Activated T-helper 1 cell treated with Interleukin-2 at 50 U/mL for 16 hours (primary cell): ENCODE measurements at regions not wholly inside any gene's neighbourhood (a gene's known extent, or its start where the extent isn't known, plus 50 kb on each side); places are given as distances from the start of the nearest gene placed in this dataset.
"Not testable (repeated sequence)": the region's sequence is repeated elsewhere in the genome, so short reads cannot be mapped to it uniquely, and the experiment has no call there.

Experiments
- DNase-seq: peaks from one replicate; pipeline ENCODE4 v3.0.0-alpha.2; 2020; ENCODE audit warnings: low read depth

- DNase-seq = no peak
Observed at GRCh38 chrX:40950546-40950945, 134.7 kb upstream of the USP9X start.

DNA sequence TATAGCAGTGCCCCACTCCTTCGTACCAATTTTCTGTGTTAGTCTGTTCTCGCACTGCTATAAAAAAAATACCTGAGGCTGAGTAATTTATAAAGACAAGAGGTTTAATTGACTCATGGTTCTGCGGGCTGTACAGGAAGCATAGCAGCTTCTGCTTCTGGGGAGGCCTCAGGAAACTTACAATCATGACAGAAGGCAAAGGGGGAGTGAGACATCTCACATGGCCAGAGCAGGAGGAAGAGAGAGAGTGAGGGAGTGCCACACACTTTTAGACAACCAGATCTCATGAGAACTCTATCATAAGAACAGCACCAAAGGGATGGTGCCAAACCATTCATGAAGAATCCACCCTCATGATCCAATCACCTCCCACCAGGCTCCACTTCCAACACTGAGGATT is 133.8 kb upstream of the USP9X start:
- not testable (repeated sequence) for DNase-seq

- DNase-seq = no peak
Observed at GRCh38 chrX:40952855-40953254, 132.4 kb upstream of the USP9X start.

- DNase-seq = no peak
Observed at GRCh38 chrX:40953369-40953768, 131.9 kb upstream of the USP9X start.

- no peak for DNase-seq
Observed at GRCh38 chrX:40960041-40960440, 125.2 kb upstream of the USP9X start.

DNA sequence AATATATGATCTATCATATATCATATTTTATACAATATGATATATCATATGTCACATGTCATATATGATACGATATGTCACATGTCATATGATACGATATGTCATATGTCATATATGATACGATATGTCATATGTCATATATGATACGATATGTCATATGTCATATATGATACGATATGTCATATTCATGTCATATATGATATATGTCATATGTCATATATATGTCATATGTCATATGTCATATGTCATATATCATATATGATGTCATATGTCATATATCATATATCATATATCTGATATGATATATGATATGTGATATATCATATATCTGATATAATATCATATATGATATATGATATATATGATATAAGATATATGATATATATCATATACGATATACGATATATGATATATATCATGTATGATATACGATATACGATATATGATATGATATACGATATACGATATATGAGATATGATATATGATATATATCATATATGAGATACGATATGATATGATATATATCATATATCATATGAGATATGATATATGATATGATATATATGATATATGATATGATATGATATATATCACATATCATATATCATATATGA is 122.3 kb upstream of the USP9X start:
- no peak for DNase-seq

DNA sequence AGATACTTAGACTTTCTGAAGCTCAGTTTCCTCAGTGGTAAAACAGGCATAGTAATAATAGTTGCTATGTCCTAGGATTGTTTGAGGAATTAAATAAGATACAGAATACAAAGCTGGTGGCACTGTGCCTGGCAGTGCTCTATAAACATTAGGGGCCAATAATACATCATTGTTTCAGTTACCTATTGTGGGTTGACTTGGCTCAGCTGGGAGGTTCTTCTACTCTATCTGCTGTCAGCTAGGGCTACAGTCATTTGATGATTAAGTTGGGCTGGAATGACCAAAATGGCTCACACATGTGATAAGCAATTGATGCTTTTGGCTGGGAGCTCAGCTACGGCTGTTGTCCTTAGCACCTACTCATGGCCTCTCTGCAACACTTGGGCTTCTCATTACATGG is 121.2 kb upstream of the USP9X start:
- DNase-seq = no peak

DNA sequence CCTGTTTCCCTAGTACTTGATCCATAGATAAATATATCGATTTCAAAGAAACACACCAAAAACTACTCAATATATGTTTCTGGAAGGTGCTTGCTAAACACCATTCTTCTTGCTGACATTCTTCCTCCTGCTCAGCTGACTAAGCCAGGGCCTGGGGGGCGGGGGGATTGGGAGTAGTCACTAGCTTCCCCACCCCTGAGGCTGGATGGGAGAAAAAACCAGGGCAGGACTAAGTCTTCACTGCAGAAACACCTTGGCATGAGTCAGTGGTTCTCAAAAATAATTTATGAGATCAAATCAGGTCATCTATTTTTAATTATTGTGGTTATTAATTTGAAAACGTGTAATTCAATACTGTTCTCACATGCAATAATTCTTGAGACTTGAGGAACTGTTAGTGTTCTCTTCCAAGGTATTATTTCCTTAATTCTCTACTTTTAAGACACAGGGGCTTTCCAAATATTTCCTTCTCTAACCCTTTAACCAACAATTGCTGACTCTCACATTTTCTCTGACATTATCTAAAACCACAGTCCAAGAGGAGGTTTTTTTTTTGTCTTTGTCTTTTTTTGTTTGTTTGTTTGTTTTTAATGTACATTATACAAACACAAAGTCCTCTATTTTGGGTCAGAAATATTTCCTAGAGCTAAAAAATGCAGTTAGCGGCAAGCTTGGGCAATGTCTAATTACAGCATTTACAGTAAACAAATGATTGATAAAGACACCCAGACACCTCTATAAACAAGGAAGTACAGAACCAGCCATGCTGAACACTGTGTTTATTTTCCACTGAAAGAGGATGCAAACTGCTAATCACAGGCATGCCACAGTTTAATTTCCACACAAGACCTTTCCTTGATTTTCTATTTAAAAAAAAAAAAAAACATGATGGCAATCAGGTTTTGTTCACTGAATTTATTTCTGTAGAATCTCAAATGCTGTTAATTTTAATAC is 120.3 kb upstream of the USP9X start:
- DNase-seq = no peak

DNA sequence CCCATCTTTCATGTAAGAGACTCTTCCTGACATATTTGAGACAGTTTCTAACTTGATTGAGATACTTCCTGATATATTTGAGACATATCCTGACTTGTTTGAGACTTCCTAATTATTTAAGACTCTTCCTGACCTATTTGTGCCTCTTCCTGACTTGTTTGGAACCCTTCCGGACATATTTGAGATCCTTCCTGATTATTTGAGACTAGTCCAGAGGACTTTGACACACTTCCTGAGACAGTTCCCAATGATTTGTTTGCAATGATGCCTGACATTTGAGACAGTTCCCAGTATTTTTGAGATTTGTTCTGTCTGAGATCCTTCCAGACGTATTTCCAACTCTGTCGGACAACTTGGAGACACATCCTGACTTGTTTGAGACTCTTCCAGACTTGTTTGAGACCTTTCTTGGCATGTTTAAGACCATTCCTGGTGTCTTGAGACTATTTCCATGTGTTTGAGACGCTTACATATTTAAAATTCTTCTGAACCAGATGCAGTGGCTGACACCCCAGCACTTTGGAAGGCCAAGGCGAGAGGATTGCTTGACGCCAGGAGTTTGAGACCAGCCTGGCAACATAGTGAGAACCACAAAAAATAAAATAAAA is 118.9 kb upstream of the USP9X start:
- no peak for DNase-seq

- DNase-seq = no peak
Observed at GRCh38 chrX:40968180-40968579, 117.1 kb upstream of the USP9X start.

DNA sequence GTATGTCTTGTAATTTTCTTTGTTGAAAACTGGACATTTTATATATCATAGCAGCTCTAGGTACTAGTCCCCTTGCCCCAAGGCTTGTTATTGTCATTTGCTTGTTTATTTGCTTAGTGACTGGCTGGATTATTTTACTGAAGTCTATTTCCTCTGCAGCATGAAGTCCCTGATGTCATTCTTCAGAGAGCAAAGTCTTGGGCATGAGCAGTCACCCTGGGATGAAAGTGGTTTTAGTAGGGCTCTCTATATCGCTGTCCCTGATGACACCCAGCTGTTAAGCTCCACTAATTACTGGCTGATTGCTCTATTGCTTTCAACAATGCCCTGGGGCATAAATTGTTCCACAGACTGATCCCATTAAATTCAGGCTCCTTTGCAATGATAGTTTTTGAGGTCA is 113.5 kb upstream of the USP9X start:
- no peak for DNase-seq

- no peak for DNase-seq
Observed at GRCh38 chrX:40973619-40974018, 111.6 kb upstream of the USP9X start.

- DNase-seq = no peak
Observed at GRCh38 chrX:40975951-40976350, 109.3 kb upstream of the USP9X start.

DNA sequence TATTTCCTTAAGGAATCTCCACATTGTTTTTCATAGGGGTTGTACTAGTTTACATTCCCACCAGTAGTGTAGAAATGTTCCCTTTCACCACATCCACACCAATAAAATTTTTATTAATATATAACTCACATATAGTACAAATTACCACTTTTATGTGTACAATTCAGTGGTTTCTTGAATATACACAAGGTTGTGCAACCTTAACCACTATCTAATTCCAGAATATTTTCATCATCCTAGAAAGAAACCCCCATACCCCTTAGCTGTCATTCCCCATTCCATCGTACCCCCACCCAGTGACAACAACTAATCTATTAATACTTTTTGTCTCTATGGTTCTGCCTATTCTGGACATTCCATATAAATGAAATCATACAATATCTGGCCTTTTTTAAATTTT is 108.3 kb upstream of the USP9X start:
- DNase-seq = no peak

DNA sequence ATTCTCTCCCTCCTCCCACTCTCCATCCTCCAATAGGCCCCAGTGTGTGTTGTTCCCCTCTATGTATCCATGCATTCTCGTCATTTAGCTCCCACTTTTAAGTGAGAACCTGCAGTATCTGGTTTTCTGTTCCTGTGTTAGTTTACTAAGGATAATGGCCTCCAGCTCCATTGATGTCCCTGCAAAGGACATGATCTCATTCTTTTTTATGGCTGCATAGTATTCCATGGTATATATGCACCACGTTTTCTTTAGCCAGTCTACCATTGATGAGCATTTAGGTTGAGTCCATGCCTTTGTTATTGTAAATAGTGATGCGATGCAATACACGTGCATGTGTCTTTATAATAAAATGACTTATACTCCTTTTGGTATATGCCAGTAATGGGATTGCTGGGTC is 100.3 kb upstream of the USP9X start:
- no peak for DNase-seq

DNA sequence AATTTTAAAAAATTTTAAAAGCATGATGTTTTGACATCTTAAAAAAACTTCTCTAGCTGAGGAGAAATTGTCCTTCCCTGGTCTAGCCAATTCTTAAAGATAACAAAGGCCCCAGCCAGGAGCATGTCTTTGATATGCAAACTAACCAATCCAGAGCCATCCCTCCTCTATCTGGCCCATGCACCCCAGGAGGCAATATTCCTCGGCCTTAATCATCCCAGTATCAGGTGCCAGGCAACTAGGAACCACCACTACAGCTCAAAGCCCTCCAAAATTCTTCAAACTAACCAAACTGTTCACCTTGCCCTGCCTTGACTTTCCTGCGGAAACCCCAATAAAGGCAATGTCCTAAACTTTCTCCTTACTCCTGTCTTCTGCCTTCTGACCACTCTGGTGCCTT is 97.8 kb upstream of the USP9X start:
- no peak for DNase-seq

- DNase-seq = no peak
Observed at GRCh38 chrX:40988100-40988499, 97.1 kb upstream of the USP9X start.

- DNase-seq = not testable (repeated sequence)
Observed at GRCh38 chrX:40993395-40993794, 91.8 kb upstream of the USP9X start.

DNA sequence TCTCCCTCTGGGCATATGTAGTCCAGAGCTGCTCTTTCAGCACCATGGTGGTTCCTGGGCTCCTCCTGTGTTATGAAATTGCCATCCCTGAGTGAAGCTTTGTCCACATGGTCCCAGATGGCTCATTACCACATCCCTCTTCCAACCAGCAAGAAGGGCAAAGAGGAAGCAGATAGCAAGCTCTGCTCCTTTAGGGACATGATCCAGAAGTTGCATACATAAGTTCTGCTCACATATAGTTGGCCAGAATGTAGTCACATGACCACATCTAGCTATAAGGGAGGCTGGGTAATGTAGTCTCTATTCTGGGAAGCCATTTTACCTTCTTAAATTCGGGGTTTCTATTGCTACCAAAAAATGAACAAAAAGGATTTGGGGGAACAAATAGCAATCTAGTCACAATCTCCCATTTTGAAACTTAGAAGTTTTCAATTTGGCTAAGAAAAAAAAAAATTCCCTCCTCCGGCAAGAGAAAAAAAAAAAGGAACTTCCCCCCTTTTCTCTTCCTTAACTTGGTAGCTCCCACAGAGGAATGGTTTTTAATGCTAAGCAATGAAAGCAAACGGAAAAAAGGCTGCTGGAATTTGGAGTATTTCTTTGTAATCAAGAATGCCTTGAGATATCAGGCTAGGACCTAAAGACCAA is 88.2 kb upstream of the USP9X start:
- no peak for DNase-seq

DNA sequence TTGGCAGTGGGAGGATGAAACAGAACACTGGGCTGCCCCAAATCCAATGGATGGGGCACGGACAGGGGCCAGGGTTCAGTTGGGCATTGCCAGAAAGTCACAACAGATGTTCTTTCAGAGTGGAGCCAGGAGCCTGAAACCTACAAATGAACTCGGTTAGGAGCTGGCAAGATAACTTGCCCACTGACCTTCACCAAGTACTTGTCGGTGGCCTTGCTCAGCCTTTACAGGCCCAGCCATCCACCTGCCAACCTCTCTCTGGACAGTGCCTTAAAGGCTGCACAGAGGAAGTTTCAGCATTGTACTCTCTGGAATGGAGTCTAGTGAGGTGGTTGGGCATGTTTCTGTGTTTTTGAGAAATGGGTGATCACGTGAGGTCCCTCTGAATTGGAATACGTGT is 87.1 kb upstream of the USP9X start:
- DNase-seq = no peak

- DNase-seq = no peak
Observed at GRCh38 chrX:41001327-41001726, 83.9 kb upstream of the USP9X start.

DNA sequence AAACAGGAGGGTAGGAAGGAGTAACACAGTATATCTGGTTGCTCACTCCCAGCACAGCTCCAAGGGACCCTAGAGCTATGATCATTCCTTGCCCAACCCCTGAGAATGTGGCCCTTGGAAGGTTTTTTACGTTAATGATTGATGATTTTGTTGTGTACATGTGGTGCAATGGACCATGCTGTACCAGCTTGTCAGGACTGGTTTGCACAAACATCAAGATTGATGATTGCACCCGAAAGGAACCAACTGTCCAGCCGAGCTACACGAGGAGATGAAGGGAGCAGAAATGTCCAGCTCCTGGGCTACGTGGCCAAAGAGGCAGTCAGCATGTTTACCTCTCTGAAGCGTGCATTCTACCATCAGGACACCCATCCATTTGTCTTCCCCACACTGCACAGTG is 83.2 kb upstream of the USP9X start:
- DNase-seq = no peak
